Calu3 (cell line): ENCODE measurements at regions not wholly inside any gene's neighbourhood (a gene's known extent, or its start where the extent isn't known, plus 50 kb on each side); places are given as distances from the start of the nearest gene placed in this dataset.

Experiments used
- BruUV-seq: library from RNA; stranded (reverse); fragments of 400-500 nt; replicated peaks from 2 replicates; lab custom pipeline; 2021; lab: Mats Ljungman, UMichigan
- CTCF ChIA-PET: fragments of 300-600 bp; sonication (Branson Sonifier 250); formaldehyde crosslinking; loops from one replicate; lab custom pipeline; 2022; ENCODE audit warnings: antibody characterized with exemption; lab: Charles Lee
- DNase-seq: peaks from one replicate; pipeline ENCODE4 v3.0.0; 2022
- H3K27ac Mint-ChIP-seq: one replicate; pipeline ENCODE4 v1.8.0; 2022; ENCODE audit warnings: mixed read lengths; ENCODE audit not compliant: unreplicated experiment
- H3K27me3 Mint-ChIP-seq: one replicate; pipeline ENCODE4 v1.8.0; 2022; ENCODE audit warnings: mixed read lengths; ENCODE audit not compliant: unreplicated experiment
- H3K36me3 Mint-ChIP-seq: one replicate; pipeline ENCODE4 v1.8.0; 2022; ENCODE audit warnings: mild to moderate bottlenecking, moderate library complexity, mixed read lengths; ENCODE audit not compliant: insufficient read depth, unreplicated experiment
- H3K4me1 Mint-ChIP-seq: one replicate; pipeline ENCODE4 v1.8.0; 2022; ENCODE audit warnings: mild to moderate bottlenecking, low read depth, mixed read lengths; ENCODE audit not compliant: unreplicated experiment
- H3K4me3 Mint-ChIP-seq: one replicate; pipeline ENCODE4 v1.8.0; 2022; ENCODE audit warnings: mild to moderate bottlenecking, low read depth, moderate library complexity, mixed read lengths; ENCODE audit not compliant: unreplicated experiment
- H3K9me3 Mint-ChIP-seq: one replicate; pipeline ENCODE4 v1.8.0; 2022; ENCODE audit warnings: low read depth, mixed read lengths; ENCODE audit not compliant: unreplicated experiment
- intact Hi-C: fragments of 100-400 bp; cut with micrococcal nuclease; formaldehyde crosslinking; loops from one replicate; pipeline ENCODE4 v1.10.0; 2022; ENCODE audit not compliant: unreplicated experiment
- TF ChIP-seq, protein P1 (sequence below): fragments of 200-600 bp; IDR thresholded peaks from one replicate; pipeline ENCODE4 v1.8.0; 2022; ENCODE audit warnings: antibody characterized with exemption; ENCODE audit not compliant: unreplicated experiment

GRCh38 chr12:75870878-75871277 is 160.7 kb downstream of the PHLDA1 start:
- TF ChIP-seq, protein P1, sequence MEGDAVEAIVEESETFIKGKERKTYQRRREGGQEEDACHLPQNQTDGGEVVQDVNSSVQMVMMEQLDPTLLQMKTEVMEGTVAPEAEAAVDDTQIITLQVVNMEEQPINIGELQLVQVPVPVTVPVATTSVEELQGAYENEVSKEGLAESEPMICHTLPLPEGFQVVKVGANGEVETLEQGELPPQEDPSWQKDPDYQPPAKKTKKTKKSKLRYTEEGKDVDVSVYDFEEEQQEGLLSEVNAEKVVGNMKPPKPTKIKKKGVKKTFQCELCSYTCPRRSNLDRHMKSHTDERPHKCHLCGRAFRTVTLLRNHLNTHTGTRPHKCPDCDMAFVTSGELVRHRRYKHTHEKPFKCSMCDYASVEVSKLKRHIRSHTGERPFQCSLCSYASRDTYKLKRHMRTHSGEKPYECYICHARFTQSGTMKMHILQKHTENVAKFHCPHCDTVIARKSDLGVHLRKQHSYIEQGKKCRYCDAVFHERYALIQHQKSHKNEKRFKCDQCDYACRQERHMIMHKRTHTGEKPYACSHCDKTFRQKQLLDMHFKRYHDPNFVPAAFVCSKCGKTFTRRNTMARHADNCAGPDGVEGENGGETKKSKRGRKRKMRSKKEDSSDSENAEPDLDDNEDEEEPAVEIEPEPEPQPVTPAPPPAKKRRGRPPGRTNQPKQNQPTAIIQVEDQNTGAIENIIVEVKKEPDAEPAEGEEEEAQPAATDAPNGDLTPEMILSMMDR, result no peak
- peaks cover 6% of the 10 kb centered on the region for H3K9me3 Mint-ChIP-seq
- intact Hi-C loops, result no loop called here
- no TSS peak for BruUV-seq
- peaks cover 10% of the 10 kb centered on the region for H3K36me3 Mint-ChIP-seq
- H3K27me3 Mint-ChIP-seq, result no peaks in the 10 kb centered on the region
- no peak overlapping the region for H3K4me3 Mint-ChIP-seq
- CTCF ChIA-PET, result interaction anchor here (0.7 to 1.6 kb wide), 2 partner anchors 12 to 476 kb away, joined by 3 to 5 read pairs; no protein-coding TSS in a partner anchor
- H3K27ac Mint-ChIP-seq, result no peak overlapping the region
- DNase-seq, result no peak
- peaks cover 48% of the 10 kb centered on the region for H3K4me1 Mint-ChIP-seq

DNA sequence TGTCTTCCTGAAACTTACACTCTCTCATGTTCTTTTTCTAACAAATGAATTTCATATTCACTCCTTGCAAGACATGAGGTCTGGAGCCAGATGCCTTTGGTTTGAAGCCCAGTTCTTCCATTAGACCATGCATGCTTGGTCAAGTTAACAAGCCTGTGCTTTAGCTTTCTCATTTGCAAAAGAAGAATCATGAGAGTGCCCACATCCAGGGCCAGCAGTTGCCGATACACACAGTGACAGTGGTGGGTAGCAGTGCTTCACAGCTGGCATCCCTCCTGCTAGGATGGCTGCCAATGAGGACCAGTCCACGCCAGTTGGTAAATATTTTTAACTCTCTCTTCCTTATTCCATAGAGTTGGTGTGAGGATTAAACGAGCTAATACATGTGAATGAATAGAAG is 163.1 kb downstream of the PHLDA1 start:
- Mint-ChIP-seq H3K4me1 (peaks cover 53% of the 10 kb centered on the region), H3K36me3 (peaks cover 10% of the 10 kb centered on the region), H3K9me3 (peaks cover 6% of the 10 kb centered on the region), H3K4me3 (no peak overlapping the region), H3K27ac (no peak overlapping the region), H3K27me3 (no peaks in the 10 kb centered on the region)
- TF ChIP-seq, protein P1, result no peak
- CTCF ChIA-PET, result interaction anchor here (0.7 kb wide), 1 partner anchor 241 kb away, joined by 5 read pairs; no protein-coding TSS in a partner anchor
- no TSS peak for BruUV-seq
- intact Hi-C loops, result no loop called here
- no peak for DNase-seq

- Mint-ChIP-seq H3K4me1 (peaks cover 61% of the 10 kb centered on the region), H3K9me3 (peaks cover 6% of the 10 kb centered on the region), H3K27ac (no peak overlapping the region), H3K4me3 (no peak overlapping the region), H3K36me3 (peaks cover 6% of the 10 kb centered on the region), H3K27me3 (no peaks in the 10 kb centered on the region)
- BruUV-seq, result no TSS peak
- intact Hi-C loops, result no loop called here
- TF ChIP-seq, protein P1, result no peak
- no peak for DNase-seq
- CTCF ChIA-PET, result no interaction called here
Observed at GRCh38 chr12:75865315-75865714, 166.3 kb downstream of the PHLDA1 start.

- BruUV-seq, result no TSS peak
- Mint-ChIP-seq H3K4me3 (no peak overlapping the region), H3K36me3 (peaks cover 6% of the 10 kb centered on the region), H3K4me1 (peaks cover 69% of the 10 kb centered on the region), H3K27me3 (no peaks in the 10 kb centered on the region), H3K9me3 (peaks cover 6% of the 10 kb centered on the region), H3K27ac (peak overlapping the region; percentile 22)
- intact Hi-C loops, result no loop called here
- DNase-seq, result no peak
- TF ChIP-seq, protein P1, result no peak
- CTCF ChIA-PET, result no interaction called here
Observed at GRCh38 chr12:75864161-75864560, 167.4 kb downstream of the PHLDA1 start.
